GM19455 (cell line): ENCODE measurements at regions not wholly inside any gene's neighbourhood (a gene's known extent, or its start where the extent isn't known, plus 50 kb on each side); places are given as distances from the start of the nearest gene placed in this dataset.

ENCODE experiments used
- ATAC-seq: cut with Tn5 transposase; IDR thresholded peaks from one replicate; pipeline ENCODE4 v1.9.1; 2021; ENCODE audit not compliant: unreplicated experiment

- no peak for ATAC-seq
These were observed 445.3 kb upstream of the MGMT start for GRCh38 chr10:129021594-129022304.

- no peak for ATAC-seq
These were observed 444.0 kb upstream of the MGMT start for GRCh38 chr10:129023082-129023481.

- no peak for ATAC-seq
These were observed 443.0 kb upstream of the MGMT start for GRCh38 chr10:129024046-129024445.

GRCh38 chr10:129025787-129026186 lies 441.3 kb upstream of the MGMT start:
- no peak for ATAC-seq

GRCh38 chr10:129027906-129028305 lies 439.1 kb upstream of the MGMT start:
- no peak for ATAC-seq

- ATAC-seq, result no peak
These were observed 438.6 kb upstream of the MGMT start for GRCh38 chr10:129028451-129028850.

GRCh38 chr10:129029051-129029450 lies 438.0 kb upstream of the MGMT start:
- ATAC-seq, result no peak

- no peak for ATAC-seq
These were observed 437.0 kb upstream of the MGMT start for GRCh38 chr10:129029851-129030602.

GRCh38 chr10:129030603-129030895 lies 436.5 kb upstream of the MGMT start:
- ATAC-seq, result no peak

GRCh38 chr10:129030996-129031843 lies 435.8 kb upstream of the MGMT start:
- ATAC-seq, result peak; percentile 53

- ATAC-seq, result no peak
These were observed 435.2 kb upstream of the MGMT start for GRCh38 chr10:129031844-129032150.

- ATAC-seq, result no peak
These were observed 434.4 kb upstream of the MGMT start for GRCh38 chr10:129032372-129033313.

- ATAC-seq, result no peak
These were observed 433.7 kb upstream of the MGMT start for GRCh38 chr10:129033340-129033739.

- no peak for ATAC-seq
These were observed 433.2 kb upstream of the MGMT start for GRCh38 chr10:129033790-129034272.

GRCh38 chr10:129035052-129035827 lies 431.8 kb upstream of the MGMT start:
- no peak for ATAC-seq

- ATAC-seq, result no peak
These were observed 428.5 kb upstream of the MGMT start for GRCh38 chr10:129038522-129038921.

GRCh38 chr10:129039406-129040370 lies 427.4 kb upstream of the MGMT start:
- no peak for ATAC-seq

GRCh38 chr10:129040377-129040776 lies 426.7 kb upstream of the MGMT start:
- no peak for ATAC-seq

GRCh38 chr10:129041916-129042315 lies 425.1 kb upstream of the MGMT start:
- ATAC-seq, result no peak
